ENCODE measurements at regions not wholly inside any gene's neighbourhood (a gene's known extent, or its start where the extent isn't known, plus 50 kb on each side); places are given as distances from the start of the nearest gene placed in this dataset.

GRCh38 chr1:58978096-58978495, 194.2 kb upstream of the JUN start:
- no peak for DNase-seq

GRCh38 chr1:58979086-58979485, 195.2 kb upstream of the JUN start:
- DNase-seq, result no peak

- no peak for DNase-seq
Observed at GRCh38 chr1:58979677-58980076, 195.8 kb upstream of the JUN start.

GRCh38 chr1:58981392-58981791, 197.5 kb upstream of the JUN start:
- no peak for DNase-seq

DNA sequence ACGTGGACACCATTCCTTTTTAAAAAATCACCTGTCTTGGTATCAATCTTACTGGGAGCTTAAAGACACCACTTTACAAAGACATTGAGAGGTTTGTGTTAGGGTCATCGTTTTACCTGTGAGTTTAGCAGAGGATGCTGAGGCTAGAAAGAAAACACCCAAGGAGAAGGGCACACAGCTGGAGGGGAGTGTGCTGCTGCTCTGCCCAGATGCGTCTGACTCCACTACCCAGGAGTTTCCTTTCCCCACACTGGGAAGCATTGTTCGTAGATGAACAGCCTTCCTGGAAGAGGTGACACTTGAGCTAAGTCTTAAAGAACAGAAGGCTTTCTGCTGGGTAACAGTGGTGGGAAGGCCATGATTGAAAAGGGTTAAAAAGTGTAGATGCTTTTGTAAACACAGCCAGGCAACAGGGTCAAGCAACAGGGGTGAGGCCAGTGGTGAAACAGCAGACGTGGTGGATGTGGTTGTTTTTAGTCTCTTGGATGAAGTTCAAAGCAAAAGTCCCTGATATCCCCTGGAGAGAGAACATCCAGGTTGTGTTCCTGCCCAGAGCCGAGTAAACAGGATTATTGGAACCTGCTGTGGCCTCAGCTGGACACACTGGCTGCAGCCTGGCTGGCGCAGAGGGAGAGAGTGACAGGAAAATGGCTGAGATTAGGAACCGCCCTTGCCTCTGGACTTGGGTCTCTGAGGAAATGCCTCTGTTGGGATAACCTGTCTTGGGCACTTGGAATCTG, 198.6 kb upstream of the JUN start:
- peak; percentile 45 for DNase-seq

GRCh38 chr1:58983162-58983561, 199.3 kb upstream of the JUN start:
- no peak for DNase-seq

GRCh38 chr1:58983633-58984245, 199.9 kb upstream of the JUN start:
- DNase-seq, result no peak

GRCh38 chr1:58986996-58987767, 203.3 kb upstream of the JUN start:
- no peak for DNase-seq

- DNase-seq, result no peak
Observed at GRCh38 chr1:58988752-58989151, 204.9 kb upstream of the JUN start.

DNA sequence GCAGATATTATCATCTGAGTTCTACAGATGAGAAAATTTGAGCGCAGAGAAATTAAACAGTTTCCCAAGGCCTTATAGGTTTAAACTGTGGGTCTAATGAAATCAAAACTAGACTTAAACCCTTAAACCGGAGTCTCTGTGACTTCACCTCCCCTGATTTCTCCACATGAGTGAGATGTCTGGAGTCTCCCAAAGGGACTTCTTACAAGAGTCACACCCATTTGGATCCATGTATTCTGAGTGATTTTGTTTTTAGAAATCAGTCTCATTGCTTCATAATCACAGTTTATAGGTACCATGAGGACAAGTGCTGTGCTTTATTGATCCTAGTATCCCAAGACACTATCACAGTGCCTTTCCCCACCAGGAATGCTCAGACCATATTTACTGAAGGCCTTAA, 206.0 kb upstream of the JUN start:
- no peak for DNase-seq

DNA sequence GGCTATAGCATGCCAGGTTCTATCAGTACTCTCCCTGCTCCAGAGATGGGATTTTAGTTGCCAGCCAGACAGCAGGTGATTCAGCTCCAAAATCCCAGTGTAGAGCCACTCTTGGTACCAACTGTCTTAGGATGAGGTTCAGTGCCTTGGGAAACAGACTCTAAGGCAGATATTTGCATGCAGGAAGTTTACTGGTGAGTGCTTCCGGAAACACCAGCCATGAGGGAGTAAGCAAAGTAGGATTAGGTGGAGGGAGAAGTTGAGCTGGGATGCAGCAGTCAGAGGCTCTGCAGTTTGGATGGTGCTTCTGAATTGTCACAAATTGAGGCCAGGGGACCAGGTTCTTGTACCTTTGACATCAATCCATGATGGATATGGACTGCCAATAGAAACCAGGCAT, 207.5 kb upstream of the JUN start:
- no peak for DNase-seq

DNA sequence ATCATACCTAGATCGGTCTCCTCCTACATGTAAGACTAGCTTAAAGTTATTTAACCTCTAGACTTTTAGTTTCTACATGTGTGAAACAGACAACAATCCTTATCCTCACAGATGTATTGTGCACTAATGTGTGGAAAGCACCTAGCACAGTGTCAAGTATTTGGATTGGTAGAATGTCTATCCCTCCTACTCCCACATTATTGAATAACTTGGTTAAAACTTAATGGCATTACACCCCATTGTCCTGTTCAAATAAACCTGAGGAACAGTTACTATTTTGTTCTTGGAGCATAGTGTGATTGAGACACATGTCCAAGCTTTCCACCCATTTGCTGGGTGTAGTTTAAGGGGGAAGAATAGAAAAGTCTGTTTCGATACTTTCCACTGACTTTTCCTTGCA, 208.8 kb upstream of the JUN start:
- DNase-seq, result no peak

DNA sequence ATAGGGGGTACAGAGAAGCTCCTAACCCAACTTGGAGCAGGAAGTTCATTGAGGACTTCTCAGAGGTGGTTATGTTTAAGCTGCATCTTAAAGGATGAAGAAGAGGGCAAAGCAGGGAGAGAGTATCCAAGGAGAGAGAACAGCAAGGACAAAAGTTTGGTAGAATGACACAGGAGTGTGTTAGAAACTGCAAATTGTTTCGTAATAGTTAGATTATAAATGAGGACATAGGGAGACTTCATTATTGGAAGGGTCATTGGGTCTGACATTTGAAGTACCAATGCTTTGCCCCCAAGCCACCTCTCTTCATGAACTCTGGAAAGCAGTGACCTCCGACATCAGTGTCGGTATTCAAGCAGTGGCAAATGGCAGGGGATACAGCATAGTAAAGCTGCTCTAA, 209.6 kb upstream of the JUN start:
- no peak for DNase-seq

DNA sequence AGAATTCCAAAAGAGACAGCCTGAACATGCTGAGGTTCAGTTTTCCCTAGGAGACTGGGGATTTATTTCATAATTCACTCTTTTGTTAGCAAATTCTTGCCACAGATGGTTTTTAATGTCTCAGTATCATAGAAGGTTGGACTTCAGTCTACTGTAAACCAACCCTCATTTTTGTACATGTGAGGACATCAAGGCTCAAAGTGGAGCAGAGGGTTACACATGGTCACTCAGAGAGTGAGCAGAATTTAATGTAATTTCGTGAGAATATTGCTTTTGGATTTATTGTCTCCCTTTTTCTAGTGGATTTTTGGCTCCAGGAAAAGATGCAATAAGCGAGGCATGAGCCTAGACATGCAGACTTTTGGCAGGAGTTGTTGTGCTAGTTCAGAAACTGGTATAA, 210.8 kb upstream of the JUN start:
- DNase-seq, result no peak

GRCh38 chr1:58996341-58997059, 212.7 kb upstream of the JUN start:
- no peak for DNase-seq

- DNase-seq, result no peak
Observed at GRCh38 chr1:58997060-58997411, 213.2 kb upstream of the JUN start.

DNA sequence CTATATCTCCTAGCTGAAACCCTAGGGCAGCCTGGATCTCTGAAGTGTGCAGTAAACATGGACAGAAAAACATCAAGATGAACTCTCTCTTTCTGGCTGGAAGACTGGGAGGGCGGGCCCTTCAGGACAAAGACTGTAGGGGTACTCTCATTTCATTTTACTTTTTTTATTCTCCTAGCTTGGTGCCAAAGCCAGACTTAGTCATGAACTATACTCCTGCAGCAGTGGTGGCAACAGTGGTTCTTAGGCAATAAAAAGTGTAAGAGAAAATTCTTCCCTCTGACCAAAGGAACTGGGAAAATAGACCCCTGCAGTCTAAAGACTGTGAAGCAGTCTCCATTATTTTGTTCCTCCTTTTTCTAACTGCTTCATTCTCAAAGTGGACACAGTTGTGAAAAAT, 213.8 kb upstream of the JUN start:
- no peak for DNase-seq

GRCh38 chr1:58999676-59000075, 215.8 kb upstream of the JUN start:
- no peak for DNase-seq

DNA sequence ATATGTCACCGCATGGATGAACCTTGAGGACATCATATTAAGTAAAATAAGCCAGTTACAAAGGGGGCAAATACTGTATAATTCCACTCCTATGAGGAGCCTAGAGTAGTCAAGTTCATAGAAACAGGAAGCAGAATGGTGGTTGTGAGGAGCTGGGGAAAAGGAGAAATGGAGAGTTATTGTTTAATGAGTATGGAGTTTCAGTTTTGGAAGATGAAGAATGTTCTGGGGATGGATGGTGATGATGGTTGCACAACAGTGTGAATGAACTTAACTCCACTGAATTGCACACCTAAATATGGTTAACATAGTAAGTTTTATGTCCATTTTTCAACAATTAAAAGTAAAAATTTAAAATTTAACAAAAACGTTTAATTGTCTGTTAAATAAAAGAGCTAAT, 220.9 kb upstream of the JUN start:
- no peak for DNase-seq

- DNase-seq, result no peak
Observed at GRCh38 chr1:59005491-59006288, 221.8 kb upstream of the JUN start.

- DNase-seq, result no peak
Observed at GRCh38 chr1:59006289-59006658, 222.4 kb upstream of the JUN start.

DNA sequence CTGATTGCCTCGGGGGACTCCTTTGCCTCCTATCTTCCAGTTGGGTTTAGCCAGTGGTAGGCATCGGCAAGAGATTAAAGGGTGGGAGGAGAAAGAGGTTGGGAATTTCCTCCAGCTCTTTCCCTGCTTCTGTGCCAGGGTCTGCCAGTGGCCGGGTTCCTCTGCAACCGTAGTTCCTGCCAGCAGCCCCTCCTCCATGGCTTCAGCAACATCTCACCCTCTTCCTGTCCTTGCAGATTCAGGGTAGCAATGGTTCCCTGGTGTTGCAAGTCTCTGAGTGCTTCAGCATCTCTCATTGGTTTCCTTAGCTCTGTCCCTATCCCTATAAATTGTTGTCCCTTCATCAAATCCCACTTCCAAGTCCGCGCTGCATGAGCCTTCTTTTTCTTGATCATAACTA, 223.1 kb upstream of the JUN start:
- DNase-seq, result no peak

- no peak for DNase-seq
Observed at GRCh38 chr1:59007429-59007819, 223.6 kb upstream of the JUN start.

Data from NCI-H82 (cell line).